HG02938 (cell line): ENCODE measurements at regions not wholly inside any gene's neighbourhood (a gene's known extent, or its start where the extent isn't known, plus 50 kb on each side); places are given as distances from the start of the nearest gene placed in this dataset.
"Not testable (repeated sequence)": the region's sequence is repeated elsewhere in the genome, so short reads cannot be mapped to it uniquely, and the experiment has no call there.

ENCODE experiments used
- ATAC-seq: cut with Tn5 transposase; IDR thresholded peaks from one replicate; pipeline ENCODE4 v1.9.1; 2021; ENCODE audit warnings: mild to moderate bottlenecking, moderate library complexity; ENCODE audit not compliant: unreplicated experiment

DNA sequence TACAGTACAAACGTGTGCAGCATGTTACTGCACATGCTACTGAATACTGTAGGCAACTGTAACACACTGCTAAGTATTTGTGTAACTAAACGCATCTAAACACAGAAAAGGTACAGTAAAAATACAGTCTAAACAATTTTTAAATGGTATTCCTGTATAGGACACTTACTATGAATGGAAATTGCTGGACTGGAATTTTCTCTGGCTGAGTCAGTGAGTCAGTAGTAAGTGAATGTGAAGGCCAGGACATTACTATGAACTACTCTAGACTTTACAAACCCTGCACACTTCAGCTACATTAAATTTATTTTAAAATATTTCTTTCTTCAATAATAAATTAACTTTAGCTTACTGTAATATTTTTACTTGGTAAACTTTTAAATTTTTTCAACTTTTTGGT is 225.0 kb upstream of the TENT5A start:
- no peak for ATAC-seq

DNA sequence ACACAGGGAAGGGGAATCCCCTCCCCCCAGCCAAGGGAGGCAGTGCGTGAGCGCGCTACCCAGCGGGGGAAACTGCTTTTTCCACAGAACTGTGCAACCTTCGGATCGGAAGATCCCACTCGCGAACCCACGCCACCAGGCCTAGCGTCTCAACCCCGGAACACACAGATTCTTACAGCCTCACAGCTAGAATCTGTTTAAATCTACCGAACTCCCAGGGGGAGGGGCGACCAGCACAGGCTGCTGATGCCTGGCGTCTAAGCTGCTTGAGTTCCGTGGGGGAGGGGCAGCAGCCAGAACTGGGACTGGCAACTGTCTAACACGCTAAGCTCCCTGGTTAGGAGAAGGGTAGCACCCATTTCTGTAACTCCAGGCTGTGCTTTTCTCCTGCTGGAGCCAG is 217.3 kb upstream of the TENT5A start:
- no peak for ATAC-seq

DNA sequence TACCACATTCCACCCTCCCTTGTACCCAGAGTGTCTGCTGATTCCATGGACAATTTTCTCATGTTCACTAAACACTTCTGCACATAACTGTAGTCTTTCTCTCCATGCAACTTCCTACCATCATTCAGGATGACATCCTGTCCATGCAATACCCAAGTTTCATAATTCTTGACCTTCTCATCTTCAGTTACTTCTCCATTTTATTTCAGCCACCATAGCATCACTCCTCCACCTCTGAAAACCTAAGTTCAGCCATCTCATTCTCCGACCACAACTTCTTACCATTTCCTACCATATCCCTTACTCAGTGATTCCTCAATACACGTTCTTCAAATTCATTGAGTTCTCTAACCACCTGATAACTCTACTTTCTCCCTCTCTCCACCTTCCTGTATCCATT is 216.5 kb upstream of the TENT5A start:
- no peak for ATAC-seq

DNA sequence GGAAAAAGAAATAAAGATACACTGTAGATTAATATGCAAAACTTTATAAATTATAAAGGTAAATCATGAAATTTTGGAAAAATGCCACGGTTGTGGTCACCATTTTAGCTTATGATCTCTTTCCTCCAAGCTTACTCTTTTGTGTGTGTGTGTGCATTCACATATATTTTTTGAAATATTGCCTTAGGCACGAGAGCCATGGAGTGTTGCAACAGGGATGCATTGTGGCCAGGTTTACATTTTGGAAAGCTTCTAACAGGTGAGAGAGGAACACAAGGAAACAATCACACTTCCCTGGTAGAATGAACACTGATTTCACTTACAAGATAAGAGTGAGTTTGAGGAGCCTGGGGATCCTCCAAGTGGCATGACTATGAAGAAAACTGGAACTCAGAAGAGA is 214.5 kb upstream of the TENT5A start:
- no peak for ATAC-seq

DNA sequence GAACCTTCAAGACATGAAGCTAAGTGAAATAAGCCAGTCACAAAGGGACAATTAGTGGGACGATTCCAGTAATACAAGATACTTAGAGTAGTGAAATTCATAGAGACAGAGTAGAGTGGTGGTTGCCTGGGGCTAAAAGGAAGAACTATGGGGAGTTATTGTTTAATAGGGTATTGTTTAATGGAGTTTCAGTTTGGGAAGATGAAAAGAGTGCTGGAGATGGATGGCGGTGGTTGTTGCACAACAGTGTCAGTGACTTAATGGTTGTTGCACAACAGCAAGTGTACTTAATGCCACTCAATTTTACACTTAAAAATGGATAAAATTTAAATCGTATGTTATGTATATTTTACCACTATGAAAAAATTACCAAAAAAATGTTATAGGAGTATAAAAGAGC is 209.7 kb upstream of the TENT5A start:
- ATAC-seq: no peak

DNA sequence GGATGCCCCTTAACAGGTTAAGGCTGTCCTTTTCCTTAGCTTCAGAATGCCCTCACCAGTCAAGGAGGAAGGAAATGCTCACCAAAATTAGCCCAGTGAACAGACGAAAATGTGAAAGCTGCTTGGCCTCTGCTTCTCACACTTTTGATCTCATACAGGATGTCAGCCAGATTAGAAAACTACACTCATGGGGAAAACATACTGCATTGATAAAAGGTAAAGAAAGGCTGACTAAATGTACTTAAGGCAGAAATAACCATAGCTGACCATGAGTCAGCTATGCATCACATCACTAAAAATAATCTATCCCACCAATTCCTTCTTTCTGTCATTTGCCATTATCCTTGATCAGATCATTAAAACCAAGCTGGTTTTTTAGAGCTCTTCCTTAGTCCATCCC is 198.4 kb upstream of the TENT5A start:
- ATAC-seq: no peak

DNA sequence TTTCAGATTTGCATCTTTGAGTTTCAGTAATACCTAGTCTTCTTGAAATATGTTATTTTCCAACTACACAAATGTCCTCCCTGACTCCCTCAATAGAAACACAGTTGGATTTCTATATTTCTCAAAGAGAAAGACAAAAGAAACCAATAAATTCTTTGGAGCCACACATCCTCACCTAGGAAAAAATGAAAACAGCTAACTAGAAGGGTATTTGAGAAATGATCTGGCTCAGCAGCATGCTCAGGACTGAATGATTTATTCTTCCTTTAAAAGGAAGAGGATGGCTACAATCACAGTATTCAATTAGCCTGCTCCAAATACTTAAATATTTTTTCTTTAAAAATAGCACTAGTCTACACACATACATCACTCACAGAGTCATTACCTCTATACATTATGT is 196.4 kb upstream of the TENT5A start:
- no peak for ATAC-seq

DNA sequence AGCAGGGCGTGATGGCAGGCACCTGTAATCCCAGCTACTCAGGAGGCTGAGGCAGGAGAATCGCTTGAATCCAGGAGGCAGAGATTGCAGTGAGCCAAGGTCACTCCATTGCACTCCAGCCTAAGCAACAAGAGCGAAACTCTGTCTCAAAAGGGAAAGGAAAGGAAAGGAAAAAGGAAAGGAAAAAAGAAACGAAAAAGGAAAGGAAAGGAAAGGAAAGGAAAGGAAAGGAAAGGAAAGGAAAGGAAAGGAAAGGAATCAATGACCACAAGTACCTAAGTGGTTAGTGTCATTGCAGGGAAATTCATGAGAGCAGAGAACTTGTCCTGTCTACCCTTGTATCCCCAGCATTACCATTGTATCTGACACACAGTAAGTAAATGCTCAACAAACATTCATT is 195.7 kb upstream of the TENT5A start:
- ATAC-seq: not testable (repeated sequence)

DNA sequence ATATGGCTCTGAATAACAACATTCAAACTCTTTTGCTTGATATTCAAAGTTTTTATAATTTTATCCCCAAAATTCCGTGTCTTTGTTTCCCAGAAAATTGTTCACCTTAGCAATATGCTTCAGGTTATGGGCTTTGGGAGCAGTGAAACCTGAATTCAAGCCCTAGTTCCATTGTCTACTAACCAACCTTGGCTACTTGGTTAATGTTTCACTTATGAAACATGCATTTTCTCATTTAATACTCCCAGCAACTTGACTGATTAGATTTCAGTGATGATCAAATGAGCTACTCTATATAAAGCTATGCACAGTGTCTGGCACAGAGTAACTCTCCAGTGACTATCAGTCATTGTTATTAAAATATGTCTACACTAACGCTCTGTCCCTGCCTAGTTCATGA is 192.2 kb upstream of the TENT5A start:
- no peak for ATAC-seq

DNA sequence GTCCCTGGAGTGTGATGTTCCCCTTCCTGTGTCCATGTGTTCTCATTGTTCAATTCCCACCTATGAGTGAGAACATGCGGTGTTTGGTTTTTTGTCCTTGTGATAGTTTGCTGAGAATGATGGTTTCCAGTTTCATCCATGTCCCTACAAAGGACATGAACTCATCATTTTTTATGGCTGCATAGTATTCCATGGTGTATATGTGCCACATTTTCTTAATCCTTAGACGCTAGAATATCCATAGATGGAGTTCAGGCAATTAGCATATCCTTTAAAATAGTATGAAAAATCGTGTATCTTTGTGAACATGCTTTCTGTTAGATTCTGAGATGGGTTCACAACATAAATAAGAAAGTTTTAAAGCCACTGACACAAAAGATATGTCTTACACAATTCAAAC is 190.4 kb upstream of the TENT5A start:
- not testable (repeated sequence) for ATAC-seq

DNA sequence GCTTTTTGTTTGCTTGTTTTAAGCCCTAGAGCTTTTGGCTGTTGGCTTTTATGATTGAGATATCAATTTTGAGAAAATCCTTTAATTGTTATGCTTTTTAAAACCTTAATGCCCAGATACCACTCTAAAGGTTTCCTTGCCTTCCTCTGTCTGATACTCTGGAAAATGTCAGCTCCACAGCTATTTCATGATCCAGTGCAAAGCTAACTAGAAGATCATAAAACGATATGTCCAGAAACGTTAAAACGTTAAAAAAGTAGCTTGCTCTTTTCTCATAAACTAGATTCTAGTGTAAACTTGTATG is 189.5 kb upstream of the TENT5A start:
- no peak for ATAC-seq

DNA sequence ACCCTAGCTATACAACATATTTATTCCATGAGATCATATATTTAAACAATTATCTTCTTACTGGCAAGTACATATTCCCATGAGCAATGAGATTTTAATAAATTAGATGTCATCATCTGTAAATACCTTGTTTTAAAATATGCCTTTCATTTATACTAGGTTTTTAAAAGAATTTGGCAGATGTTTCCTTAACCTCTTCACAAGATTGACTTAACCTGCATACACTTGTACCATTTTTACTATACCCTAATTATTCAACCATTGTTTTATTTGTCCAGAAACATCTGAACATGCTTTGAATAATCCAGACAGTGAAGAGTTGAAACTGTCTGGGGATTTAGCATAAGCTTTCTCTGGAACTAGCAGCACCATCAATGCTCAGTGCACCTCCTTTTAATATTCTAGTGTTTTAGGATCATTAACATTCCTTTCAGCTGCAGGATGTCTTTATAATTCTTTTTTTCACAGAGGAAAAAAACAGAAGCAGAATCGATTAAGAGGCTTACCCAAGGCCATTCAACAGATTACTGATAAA is 188.0 kb upstream of the TENT5A start:
- no peak for ATAC-seq

DNA sequence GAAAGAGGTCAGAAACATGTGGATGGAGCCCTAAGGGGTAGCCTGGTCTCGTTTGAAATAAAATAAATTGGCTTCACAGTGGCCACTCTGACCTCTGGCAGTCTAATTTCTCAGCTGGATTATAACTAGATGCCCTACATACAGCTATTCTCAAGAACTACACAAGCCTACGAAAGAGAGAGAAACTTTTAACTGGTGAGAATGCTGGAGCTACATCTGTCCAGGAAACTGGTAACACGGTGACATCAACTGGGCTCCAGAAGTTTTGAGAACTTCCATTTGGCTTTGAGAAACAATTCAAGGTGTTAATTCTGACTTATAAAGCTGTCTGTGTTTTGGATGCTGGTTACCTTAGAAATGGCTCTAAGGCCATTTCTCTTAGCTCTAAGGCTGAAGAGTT is 187.3 kb upstream of the TENT5A start:
- no peak for ATAC-seq

DNA sequence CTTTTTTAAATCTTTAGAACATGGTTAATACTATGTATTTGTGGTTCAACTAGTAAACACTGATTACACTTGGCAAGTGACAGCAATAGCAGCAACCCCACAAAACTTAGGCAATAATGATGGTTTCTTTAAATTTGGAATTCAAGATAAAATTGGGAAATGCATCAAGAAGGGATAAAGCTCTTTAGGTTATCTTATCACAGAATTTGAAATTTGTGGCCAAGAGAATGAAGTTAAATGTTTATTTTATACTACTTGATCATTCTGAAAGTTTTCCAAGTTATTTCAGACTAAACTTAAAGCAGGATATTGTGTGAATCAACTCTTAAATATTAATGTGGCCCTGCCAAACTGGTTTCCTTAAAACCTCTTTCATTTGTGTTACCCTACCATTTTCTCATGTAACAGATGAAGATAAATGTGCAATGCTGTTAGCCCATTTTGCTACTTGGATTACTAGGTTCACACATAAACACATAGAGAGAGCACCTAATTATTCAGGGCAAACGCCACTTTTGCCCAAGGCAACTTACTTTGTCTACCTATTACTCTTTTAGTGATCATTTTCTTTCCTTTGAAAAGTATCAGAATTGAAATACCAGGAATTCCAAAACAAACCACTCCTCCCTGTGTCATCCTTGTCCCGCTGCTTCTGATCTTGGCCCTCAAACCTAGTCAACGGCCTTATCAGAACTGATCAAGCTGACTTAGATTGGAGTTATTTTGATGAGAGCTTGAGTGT is 186.7 kb upstream of the TENT5A start:
- ATAC-seq: no peak

DNA sequence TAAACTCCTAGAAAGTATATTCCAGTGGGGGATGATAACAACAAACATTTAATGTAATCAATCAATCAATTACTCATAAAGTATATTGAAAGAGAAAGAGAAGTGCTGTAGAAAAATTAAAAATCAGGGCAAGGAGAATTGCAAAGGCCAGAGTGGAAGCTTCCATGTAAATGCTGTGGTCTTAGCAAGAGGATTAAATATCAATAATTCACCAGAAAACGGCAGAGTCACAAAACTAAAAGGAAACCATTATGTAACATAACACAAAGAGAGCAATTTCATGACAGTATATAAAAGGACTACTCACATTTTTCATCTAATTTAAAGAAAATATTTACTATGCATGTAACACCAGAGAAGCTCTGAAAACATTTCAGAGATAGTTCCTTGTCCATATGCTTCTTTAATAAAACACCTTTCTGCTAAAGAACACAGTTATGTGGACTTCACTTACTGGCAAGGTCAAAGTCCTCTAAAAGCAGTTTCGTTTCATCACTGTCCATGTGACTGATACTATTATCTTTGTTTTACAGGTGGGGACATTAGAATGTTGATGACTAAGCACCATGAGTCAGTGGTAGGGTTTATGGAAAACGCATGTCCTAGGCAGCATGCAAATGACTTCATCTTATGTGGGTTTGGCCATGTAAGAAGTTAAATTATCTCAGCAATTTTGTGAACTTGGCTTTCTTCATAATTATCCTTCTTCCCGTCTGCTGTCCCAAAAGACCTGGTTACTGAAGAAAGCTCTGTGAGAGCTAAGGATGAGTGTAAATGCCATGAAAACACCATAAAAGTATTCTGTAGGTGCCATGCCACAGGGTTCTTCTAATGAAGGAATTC is 185.8 kb upstream of the TENT5A start:
- peak; percentile 87 for ATAC-seq

DNA sequence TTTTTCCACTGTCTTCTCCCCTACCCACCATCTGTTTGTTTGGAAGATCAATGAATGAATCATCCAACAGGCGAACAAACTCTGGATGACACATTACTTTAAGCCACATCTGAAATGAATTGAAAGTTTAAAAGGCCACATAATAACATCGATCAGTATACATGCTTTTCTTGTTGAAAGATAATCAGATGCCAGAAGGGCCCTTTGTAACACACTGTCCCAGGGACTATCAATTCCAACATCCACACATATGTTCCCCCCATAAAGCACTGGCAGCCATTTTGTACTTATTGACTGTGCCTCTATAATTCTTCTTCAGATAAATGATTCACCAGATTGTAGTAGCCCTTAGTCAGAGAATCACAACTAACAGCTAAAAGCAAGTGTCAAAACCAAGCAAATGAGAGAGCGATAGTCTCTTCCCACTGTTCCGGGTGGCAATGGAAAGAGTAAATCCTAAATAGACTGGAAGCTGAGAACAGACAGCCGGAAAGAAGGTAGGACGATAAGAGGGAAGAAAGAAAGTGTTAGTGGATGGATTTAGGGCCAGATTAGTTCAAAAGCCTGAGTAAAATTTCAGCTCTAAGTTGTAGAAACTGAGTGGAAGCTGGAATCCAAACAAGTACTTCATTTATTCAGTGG is 184.9 kb upstream of the TENT5A start:
- ATAC-seq: no peak

DNA sequence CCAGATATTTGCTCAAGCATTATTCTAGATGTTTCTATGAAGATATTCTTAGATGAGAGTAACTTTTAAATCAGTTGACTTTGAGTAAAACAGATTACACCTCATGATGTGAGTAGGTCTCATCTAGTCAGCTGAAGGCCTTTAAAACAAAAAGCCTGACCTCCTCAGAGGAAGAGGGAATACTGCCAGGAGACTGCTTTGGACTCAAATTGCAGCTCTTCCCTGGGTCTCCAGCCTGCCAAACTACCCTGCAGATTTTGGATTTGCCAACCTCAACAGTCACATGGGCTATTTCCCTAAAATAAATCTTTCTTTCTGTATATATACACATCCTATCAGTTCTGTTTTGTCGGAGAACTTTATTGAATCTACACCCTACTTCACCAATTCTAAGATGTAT is 182.5 kb upstream of the TENT5A start:
- no peak for ATAC-seq

DNA sequence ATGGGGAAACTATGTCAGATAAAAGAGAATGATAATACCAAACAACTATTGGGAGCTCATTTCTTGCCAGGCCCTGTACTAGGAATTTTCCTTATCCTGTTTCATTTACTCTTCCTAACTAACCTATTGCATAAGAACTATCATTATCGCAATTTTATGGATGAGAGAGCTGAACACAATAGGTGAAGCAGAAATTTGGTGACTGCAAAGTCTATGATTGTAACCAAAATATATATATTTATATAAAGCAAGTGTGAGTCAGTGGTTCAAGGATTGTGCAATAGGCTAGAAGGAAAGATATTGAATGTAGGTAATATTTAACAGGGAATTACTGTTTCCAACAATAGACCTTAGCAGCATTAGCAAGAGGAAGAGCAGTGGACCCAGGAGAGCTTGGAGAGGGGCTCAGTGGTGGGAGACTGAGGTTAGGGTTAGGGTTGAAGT is 181.1 kb upstream of the TENT5A start:
- no peak for ATAC-seq

DNA sequence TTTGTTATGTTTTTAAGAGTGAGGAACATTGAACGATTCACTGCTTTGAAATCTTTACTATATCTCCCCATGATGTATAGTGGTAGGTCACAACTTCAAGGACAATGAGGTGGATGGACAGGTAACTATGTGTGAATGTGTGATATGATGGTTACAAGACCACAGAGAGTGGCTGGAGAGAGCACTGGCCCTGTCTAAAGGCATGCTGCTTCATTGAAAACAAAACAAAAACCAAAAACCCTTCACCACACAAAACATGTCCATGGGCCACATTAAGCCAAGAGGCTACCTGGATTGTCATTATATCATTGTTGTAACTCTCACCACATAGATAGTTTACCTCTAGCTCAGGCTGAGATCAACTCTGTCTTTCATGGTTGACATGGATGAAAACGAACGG is 180.6 kb upstream of the TENT5A start:
- peak; percentile 68 for ATAC-seq

DNA sequence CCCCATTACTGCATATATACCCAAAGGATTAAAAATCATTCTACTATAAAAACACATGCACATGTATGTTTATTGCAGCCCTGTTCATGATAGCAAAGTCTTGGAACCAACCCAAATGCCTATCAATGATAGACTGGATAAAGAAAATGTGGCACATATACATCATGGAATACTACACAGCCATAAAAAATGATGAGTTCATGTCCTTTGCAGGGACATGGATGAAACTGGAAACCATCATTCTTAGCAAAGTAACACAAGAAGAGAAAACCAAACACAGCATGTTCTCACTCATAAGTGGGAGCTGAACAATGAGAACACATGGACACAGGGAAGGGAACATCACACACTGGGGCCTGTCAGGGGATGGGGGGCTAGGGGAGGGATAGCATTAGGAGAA is 180.0 kb upstream of the TENT5A start:
- not testable (repeated sequence) for ATAC-seq

DNA sequence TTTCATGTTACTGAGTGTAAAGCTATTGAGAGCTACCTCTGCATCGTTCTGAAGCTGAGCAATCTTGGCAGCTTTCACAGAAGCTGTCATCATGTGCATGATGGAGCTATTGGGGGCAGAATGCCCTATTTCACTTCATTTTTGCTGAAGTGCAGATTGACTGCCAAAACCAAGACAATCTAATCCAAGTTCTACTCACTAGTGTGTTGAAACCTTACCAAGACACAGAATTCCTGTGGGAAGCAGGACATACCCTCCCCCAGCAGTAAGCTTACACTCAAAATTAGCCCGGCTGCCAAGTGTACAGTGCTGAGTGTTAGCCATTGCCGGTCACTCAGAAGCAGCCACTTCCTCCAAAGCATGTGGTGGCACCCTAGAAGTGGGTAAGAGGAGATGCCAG is 177.3 kb upstream of the TENT5A start:
- ATAC-seq: no peak

DNA sequence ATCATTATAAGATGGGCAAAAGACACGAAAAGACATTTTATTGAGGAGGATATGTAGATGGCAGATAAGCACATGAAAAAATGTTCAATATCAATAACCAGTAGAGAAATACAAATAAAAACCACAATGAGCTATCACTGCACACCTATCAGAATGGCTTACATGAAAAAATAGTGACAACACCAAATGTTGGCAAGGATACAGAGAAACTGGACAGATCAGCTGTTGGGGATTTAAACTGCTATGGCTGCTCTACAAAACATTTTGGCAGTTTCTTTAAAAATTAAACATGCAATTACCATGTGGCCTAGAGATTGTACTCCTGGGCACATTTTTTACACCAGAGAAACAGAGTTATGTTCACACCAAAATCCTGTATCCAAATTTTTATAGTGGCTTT is 172.7 kb upstream of the TENT5A start:
- no peak for ATAC-seq
